ENCODE measurements at regions not wholly inside any gene's neighbourhood (a gene's known extent, or its start where the extent isn't known, plus 50 kb on each side); places are given as distances from the start of the nearest gene placed in this dataset.

DNA sequence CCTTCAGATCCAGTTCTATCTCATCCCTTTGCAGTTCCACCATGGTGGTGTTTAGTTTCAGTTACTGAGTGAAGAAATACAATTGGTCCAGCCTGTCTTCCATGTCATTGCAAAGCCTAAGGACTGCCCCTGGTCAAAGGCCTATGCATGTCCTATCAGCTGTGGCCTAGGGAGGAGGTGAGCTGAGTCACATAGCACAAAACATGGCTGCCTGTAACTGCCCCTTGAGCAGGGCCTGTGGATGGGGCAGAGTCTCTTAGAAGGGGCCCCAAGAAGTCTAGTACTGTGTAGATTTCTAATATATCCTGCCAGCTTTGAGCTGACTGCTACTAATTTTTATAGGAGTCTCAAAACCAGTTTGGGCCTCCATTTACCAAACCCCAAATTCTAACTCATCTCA lies 296.7 kb downstream of the FBXW7 start:
- Histone ChIP-seq H3K4me1 (ENCODE audit: control insufficient read depth in 5 of 5, insufficient read depth in 5 of 5, low read length in 5 of 5) (peaks cover under 1 to 15% (median 5%) of the 10 kb centered on the region in 5 donors), H3K36me3 (ENCODE audit: control insufficient read depth in 5 of 5, insufficient read depth in 5 of 5, low read length in 5 of 5) (no peaks in the 10 kb centered on the region), H3K9me3 (ENCODE audit: control insufficient read depth in 5 of 5, low read length in 5 of 5) (no peaks in the 10 kb centered on the region), H3K4me3 (ENCODE audit: low read depth in 1 of 5, low read length in 5 of 5) (no peak overlapping the region), H3K27me3 (ENCODE audit: control insufficient read depth in 5 of 5, insufficient read depth in 4 of 5, low read length in 5 of 5) (no peaks in the 10 kb centered on the region), H3K9ac (ENCODE audit: low read length in 5 of 5) (no peak overlapping the region), H3K27ac (ENCODE audit: low read depth, low read length) (no peak overlapping the region)

DNA sequence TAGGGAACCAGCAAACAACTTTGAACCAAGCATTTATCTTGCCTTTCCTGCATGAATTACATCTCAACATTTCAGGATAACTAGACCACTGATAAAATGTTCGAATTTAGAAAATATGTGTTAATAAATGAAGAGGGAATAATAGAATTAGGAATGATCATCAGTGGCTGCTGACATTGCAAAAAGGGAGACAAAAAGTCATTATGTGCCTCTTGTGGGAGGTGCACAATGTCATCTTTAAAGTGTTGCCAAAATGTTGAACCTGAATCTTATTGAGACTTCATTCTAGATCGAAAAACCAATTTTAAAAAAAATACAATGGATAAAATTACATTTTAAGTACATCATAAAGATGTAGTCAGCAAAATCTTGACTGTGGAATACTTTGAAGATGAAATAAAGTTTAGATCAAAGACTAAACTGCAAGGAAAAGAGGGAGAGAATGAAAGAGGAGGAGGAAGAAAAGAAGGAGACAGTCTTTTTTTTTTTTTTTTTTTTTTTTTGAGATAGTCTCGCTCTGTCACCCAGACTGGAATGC lies 299.3 kb downstream of the FBXW7 start:
- Histone ChIP-seq H3K4me3 (ENCODE audit: low read depth in 1 of 5, low read length in 5 of 5) (no peak overlapping the region), H3K36me3 (ENCODE audit: control insufficient read depth in 5 of 5, insufficient read depth in 5 of 5, low read length in 5 of 5) (no peaks in the 10 kb centered on the region), H3K9ac (ENCODE audit: low read length in 5 of 5) (no peak overlapping the region), H3K4me1 (ENCODE audit: control insufficient read depth in 5 of 5, insufficient read depth in 5 of 5, low read length in 5 of 5) (no peaks in the 10 kb centered on the region), H3K27ac (ENCODE audit: low read depth, low read length) (no peak overlapping the region), H3K9me3 (ENCODE audit: control insufficient read depth in 5 of 5, low read length in 5 of 5) (no peaks in the 10 kb centered on the region), H3K27me3 (ENCODE audit: control insufficient read depth in 5 of 5, insufficient read depth in 4 of 5, low read length in 5 of 5) (no peaks in the 10 kb centered on the region)

- H3K9ac ChIP-seq (ENCODE audit: low read length in 5 of 5): no peak overlapping the region
- no peaks in the 10 kb centered on the region for H3K4me1 ChIP-seq (ENCODE audit: control insufficient read depth in 5 of 5, insufficient read depth in 5 of 5, low read length in 5 of 5)
- H3K27me3 ChIP-seq (ENCODE audit: control insufficient read depth in 5 of 5, insufficient read depth in 4 of 5, low read length in 5 of 5): no peaks in the 10 kb centered on the region
- no peaks in the 10 kb centered on the region for H3K36me3 ChIP-seq (ENCODE audit: control insufficient read depth in 5 of 5, insufficient read depth in 5 of 5, low read length in 5 of 5)
- H3K9me3 ChIP-seq (ENCODE audit: control insufficient read depth in 5 of 5, low read length in 5 of 5): no peaks in the 10 kb centered on the region
- no peak overlapping the region for H3K4me3 ChIP-seq (ENCODE audit: low read depth in 1 of 5, low read length in 5 of 5)
- H3K27ac ChIP-seq (ENCODE audit: low read depth, low read length): no peak overlapping the region
Measured at GRCh38 chr4:152235718-152236117, 300.2 kb downstream of the FBXW7 start.

DNA sequence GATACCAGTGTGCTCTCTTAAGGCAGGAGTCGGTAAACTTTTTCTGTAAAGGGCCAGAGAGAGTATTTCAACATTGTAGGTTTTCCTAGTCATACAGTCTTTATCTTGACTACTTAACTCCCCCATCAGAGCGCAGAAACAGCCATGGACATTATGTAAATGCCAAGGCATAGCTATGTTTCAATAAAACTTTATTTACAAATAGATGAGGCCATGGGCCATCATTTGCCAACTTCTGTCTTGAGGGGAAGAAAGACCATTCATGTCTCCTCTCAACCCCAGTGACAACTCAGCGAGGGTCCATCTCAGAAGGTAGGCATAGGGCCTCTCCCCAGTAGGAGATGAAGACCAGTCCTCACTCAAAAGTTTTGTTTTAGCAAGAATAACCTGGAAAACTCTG lies 301.3 kb downstream of the FBXW7 start:
- no peak overlapping the region for H3K4me3 ChIP-seq (ENCODE audit: low read depth in 1 of 5, low read length in 5 of 5)
- no peaks in the 10 kb centered on the region for H3K4me1 ChIP-seq (ENCODE audit: control insufficient read depth in 5 of 5, insufficient read depth in 5 of 5, low read length in 5 of 5)
- H3K27ac ChIP-seq (ENCODE audit: low read depth, low read length): no peak overlapping the region
- H3K9me3 ChIP-seq (ENCODE audit: control insufficient read depth in 5 of 5, low read length in 5 of 5): no peaks in the 10 kb centered on the region
- H3K9ac ChIP-seq (ENCODE audit: low read length in 5 of 5): no peak overlapping the region
- no peaks in the 10 kb centered on the region for H3K36me3 ChIP-seq (ENCODE audit: control insufficient read depth in 5 of 5, insufficient read depth in 5 of 5, low read length in 5 of 5)
- H3K27me3 ChIP-seq (ENCODE audit: control insufficient read depth in 5 of 5, insufficient read depth in 4 of 5, low read length in 5 of 5): no peaks in the 10 kb centered on the region

- Histone ChIP-seq H3K4me3 (ENCODE audit: low read depth in 1 of 5, low read length in 5 of 5) (no peak overlapping the region), H3K36me3 (ENCODE audit: control insufficient read depth in 5 of 5, insufficient read depth in 5 of 5, low read length in 5 of 5) (no peaks in the 10 kb centered on the region), H3K9ac (ENCODE audit: low read length in 5 of 5) (no peak overlapping the region), H3K9me3 (ENCODE audit: control insufficient read depth in 5 of 5, low read length in 5 of 5) (no peaks in the 10 kb centered on the region), H3K4me1 (ENCODE audit: control insufficient read depth in 5 of 5, insufficient read depth in 5 of 5, low read length in 5 of 5) (no peaks in the 10 kb centered on the region), H3K27me3 (ENCODE audit: control insufficient read depth in 5 of 5, insufficient read depth in 4 of 5, low read length in 5 of 5) (no peaks in the 10 kb centered on the region), H3K27ac (ENCODE audit: low read depth, low read length) (no peak overlapping the region)
Measured at GRCh38 chr4:152232271-152232670, 303.6 kb downstream of the FBXW7 start.

DNA sequence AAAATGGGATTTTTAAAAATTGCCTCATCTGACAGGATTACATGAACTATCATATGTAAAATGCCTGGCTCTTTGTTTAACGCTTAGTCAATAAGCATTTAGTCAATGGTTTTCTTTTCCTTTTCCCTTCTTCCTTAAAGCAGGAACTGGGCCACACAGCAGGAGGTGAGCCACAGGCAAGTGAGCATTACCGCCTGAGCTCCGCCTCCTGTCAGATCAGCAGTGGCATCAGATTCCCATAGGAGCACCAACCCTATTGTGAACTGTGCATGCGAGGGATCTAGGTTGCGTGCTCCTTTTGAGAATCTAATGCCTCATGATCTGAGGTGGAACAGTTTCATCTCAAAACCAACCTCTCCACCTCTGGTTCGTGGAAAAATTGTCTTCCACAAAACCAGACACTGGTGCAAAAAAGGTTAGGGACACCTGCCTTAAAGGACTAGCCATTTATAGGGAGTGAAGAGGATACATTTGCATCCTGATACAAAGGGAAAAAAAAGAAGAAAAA lies 306.1 kb downstream of the FBXW7 start:
- Histone ChIP-seq H3K27ac (ENCODE audit: low read depth, low read length) (no peak overlapping the region), H3K36me3 (ENCODE audit: control insufficient read depth in 5 of 5, insufficient read depth in 5 of 5, low read length in 5 of 5) (no peaks in the 10 kb centered on the region), H3K9ac (ENCODE audit: low read length in 5 of 5) (no peak overlapping the region), H3K27me3 (ENCODE audit: control insufficient read depth in 5 of 5, insufficient read depth in 4 of 5, low read length in 5 of 5) (no peaks in the 10 kb centered on the region), H3K4me3 (ENCODE audit: low read depth in 1 of 5, low read length in 5 of 5) (no peak overlapping the region), H3K9me3 (ENCODE audit: control insufficient read depth in 5 of 5, low read length in 5 of 5) (no peaks in the 10 kb centered on the region), H3K4me1 (ENCODE audit: control insufficient read depth in 5 of 5, insufficient read depth in 5 of 5, low read length in 5 of 5) (no peaks in the 10 kb centered on the region)

GRCh38 chr4:152225680-152226079 lies 310.2 kb downstream of the FBXW7 start:
- Histone ChIP-seq H3K27ac (ENCODE audit: low read depth, low read length) (no peak overlapping the region), H3K4me1 (ENCODE audit: control insufficient read depth in 5 of 5, insufficient read depth in 5 of 5, low read length in 5 of 5) (peaks cover 0 to 2% (median 0%) of the 10 kb centered on the region in 5 donors), H3K9me3 (ENCODE audit: control insufficient read depth in 5 of 5, low read length in 5 of 5) (no peaks in the 10 kb centered on the region), H3K4me3 (ENCODE audit: low read depth in 1 of 5, low read length in 5 of 5) (no peak overlapping the region), H3K27me3 (ENCODE audit: control insufficient read depth in 5 of 5, insufficient read depth in 4 of 5, low read length in 5 of 5) (no peaks in the 10 kb centered on the region), H3K9ac (ENCODE audit: low read length in 5 of 5) (no peak overlapping the region), H3K36me3 (ENCODE audit: control insufficient read depth in 5 of 5, insufficient read depth in 5 of 5, low read length in 5 of 5) (no peaks in the 10 kb centered on the region)

DNA sequence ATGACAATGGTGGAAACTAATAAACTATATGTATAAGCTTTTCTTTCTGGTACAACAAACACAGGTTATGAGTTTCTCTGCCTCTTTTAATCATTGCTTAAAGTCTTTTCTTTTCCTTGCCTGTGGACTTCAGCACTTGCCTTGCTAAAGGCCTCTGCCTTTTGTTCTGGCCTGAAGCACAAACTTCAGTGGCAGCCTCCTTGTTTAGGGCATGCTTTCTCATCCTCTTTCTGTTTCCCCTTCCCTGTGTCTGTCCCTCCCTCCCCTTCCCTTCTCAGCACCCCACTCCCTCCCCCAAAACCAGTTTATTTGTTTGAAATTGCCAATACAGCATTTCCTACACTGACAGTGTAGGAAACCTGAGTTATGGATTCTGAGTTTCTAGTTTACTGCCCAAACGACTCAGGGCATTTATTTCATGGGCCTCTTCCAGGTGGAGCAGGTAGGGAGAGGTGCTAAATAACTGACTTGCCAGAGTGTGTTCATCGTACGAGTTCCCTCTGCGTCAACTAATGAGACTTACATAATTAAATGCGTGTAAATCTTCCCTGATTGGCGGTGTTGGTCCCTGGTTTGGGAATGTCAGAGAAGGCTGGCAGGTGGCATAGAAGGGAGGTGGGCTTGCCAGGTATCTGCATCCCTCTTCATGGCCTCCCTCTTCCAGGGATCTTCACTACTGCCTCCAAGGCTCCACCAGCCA lies 311.0 kb downstream of the FBXW7 start:
- H3K9me3 ChIP-seq (ENCODE audit: control insufficient read depth in 5 of 5, low read length in 5 of 5): no peaks in the 10 kb centered on the region
- H3K27me3 ChIP-seq (ENCODE audit: control insufficient read depth in 5 of 5, insufficient read depth in 4 of 5, low read length in 5 of 5): no peaks in the 10 kb centered on the region
- H3K4me3 ChIP-seq (ENCODE audit: low read depth in 1 of 5, low read length in 5 of 5): no peak overlapping the region
- no peak overlapping the region for H3K9ac ChIP-seq (ENCODE audit: low read length in 5 of 5)
- H3K4me1 ChIP-seq (ENCODE audit: control insufficient read depth in 5 of 5, insufficient read depth in 5 of 5, low read length in 5 of 5): peaks cover 0 to 4% (median 0%) of the 10 kb centered on the region in 5 donors
- H3K36me3 ChIP-seq (ENCODE audit: control insufficient read depth in 5 of 5, insufficient read depth in 5 of 5, low read length in 5 of 5): no peaks in the 10 kb centered on the region
- no peak overlapping the region for H3K27ac ChIP-seq (ENCODE audit: low read depth, low read length)

DNA sequence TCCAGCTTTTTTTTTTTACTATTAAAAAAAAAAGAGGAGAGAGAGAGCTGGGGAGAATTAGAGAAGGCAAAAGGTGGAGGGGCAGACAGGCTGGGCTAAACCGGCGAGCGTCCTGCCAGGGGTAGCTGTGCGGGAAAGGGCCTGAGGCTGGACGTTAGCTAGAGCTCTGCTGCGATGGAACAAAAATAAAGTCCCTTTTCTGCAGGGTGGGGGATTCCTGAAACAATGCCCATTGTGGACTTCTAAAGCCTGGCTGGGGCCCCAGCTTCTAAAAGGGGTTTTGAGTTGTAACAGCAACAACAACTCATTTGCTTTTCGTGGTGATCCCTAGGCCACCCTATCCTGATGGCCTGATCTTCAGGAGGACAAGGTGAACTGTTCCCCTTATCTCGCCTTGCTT lies 311.7 kb downstream of the FBXW7 start:
- no peak overlapping the region for H3K9ac ChIP-seq (ENCODE audit: low read length in 5 of 5)
- H3K27ac ChIP-seq (ENCODE audit: low read depth, low read length): no peak overlapping the region
- H3K27me3 ChIP-seq (ENCODE audit: control insufficient read depth in 5 of 5, insufficient read depth in 4 of 5, low read length in 5 of 5): no peaks in the 10 kb centered on the region
- H3K4me1 ChIP-seq (ENCODE audit: control insufficient read depth in 5 of 5, insufficient read depth in 5 of 5, low read length in 5 of 5): peaks cover 0 to 4% (median 0%) of the 10 kb centered on the region in 5 donors
- no peak overlapping the region for H3K4me3 ChIP-seq (ENCODE audit: low read depth in 1 of 5, low read length in 5 of 5)
- no peaks in the 10 kb centered on the region for H3K9me3 ChIP-seq (ENCODE audit: control insufficient read depth in 5 of 5, low read length in 5 of 5)
- no peaks in the 10 kb centered on the region for H3K36me3 ChIP-seq (ENCODE audit: control insufficient read depth in 5 of 5, insufficient read depth in 5 of 5, low read length in 5 of 5)

- Histone ChIP-seq H3K9me3 (ENCODE audit: control insufficient read depth in 5 of 5, low read length in 5 of 5) (no peaks in the 10 kb centered on the region), H3K27ac (ENCODE audit: low read depth, low read length) (no peak overlapping the region), H3K9ac (ENCODE audit: low read length in 5 of 5) (no peak overlapping the region), H3K4me1 (ENCODE audit: control insufficient read depth in 5 of 5, insufficient read depth in 5 of 5, low read length in 5 of 5) (peaks cover 0 to 4% (median 0%) of the 10 kb centered on the region in 5 donors), H3K4me3 (ENCODE audit: low read depth in 1 of 5, low read length in 5 of 5) (no peak overlapping the region), H3K27me3 (ENCODE audit: control insufficient read depth in 5 of 5, insufficient read depth in 4 of 5, low read length in 5 of 5) (no peaks in the 10 kb centered on the region), H3K36me3 (ENCODE audit: control insufficient read depth in 5 of 5, insufficient read depth in 5 of 5, low read length in 5 of 5) (no peaks in the 10 kb centered on the region)
Measured at GRCh38 chr4:152223600-152223999, 312.3 kb downstream of the FBXW7 start.

Measured in subcutaneous abdominal adipose tissue (tissue), 5 donors.